ENCODE measurements at regions not wholly inside any gene's neighbourhood (a gene's known extent, or its start where the extent isn't known, plus 50 kb on each side); places are given as distances from the start of the nearest gene placed in this dataset.

- Histone ChIP-seq H3K4me1 (no peaks in the 10 kb centered on the region), H3K36me3 (no peaks in the 10 kb centered on the region), H3K9me3 (no peaks in the 10 kb centered on the region), H3K27me3 (no peaks in the 10 kb centered on the region), H3K4me3 (no peak overlapping the region), H3K27ac (no peak overlapping the region)
- TF ChIP-seq CTCF (IDR thresholded peaks at IDR 0.05) (no peak), POLR2AphosphoS5 (IDR thresholded peaks at IDR 0.05; ENCODE audit: insufficient read depth in 1 of 2, low read depth in 1 of 2) (no peak), POLR2A (IDR thresholded peaks at IDR 0.05) (no peak)
- intact Hi-C loops (cut with DNase I), result no loop called here
- no peak for DNase-seq (ENCODE audit: extremely low spot score in 2 of 2)
These were observed 894.6 kb downstream of the PLOD2 start for GRCh38 chr3:145266368-145266767.

GRCh38 chr3:145269106-145269505 is 891.9 kb downstream of the PLOD2 start:
- no peak overlapping the region for H3K27ac ChIP-seq
- H3K4me1 ChIP-seq, result no peaks in the 10 kb centered on the region
- no peaks in the 10 kb centered on the region for H3K36me3 ChIP-seq
- TF ChIP-seq CTCF (IDR thresholded peaks at IDR 0.05) (no peak), POLR2A (IDR thresholded peaks at IDR 0.05) (no peak), POLR2AphosphoS5 (IDR thresholded peaks at IDR 0.05; ENCODE audit: insufficient read depth in 1 of 2, low read depth in 1 of 2) (no peak)
- H3K9me3 ChIP-seq, result no peaks in the 10 kb centered on the region
- no peak for DNase-seq (ENCODE audit: extremely low spot score in 2 of 2)
- intact Hi-C loops (cut with DNase I), result no loop called here
- no peaks in the 10 kb centered on the region for H3K27me3 ChIP-seq
- H3K4me3 ChIP-seq, result no peak overlapping the region

- no peaks in the 10 kb centered on the region for H3K36me3 ChIP-seq
- no peak overlapping the region for H3K27ac ChIP-seq
- intact Hi-C loops (cut with DNase I), result no loop called here
- H3K4me3 ChIP-seq, result no peak overlapping the region
- H3K27me3 ChIP-seq, result no peaks in the 10 kb centered on the region
- TF ChIP-seq POLR2A (IDR thresholded peaks at IDR 0.05), result no peak
- TF ChIP-seq CTCF (IDR thresholded peaks at IDR 0.05), result no peak
- no peak for TF ChIP-seq POLR2AphosphoS5 (IDR thresholded peaks at IDR 0.05; ENCODE audit: insufficient read depth in 1 of 2, low read depth in 1 of 2)
- no peaks in the 10 kb centered on the region for H3K9me3 ChIP-seq
- no peak for DNase-seq (ENCODE audit: extremely low spot score in 2 of 2)
- no peaks in the 10 kb centered on the region for H3K4me1 ChIP-seq
These were observed 888.3 kb downstream of the PLOD2 start for GRCh38 chr3:145272684-145273083.

GRCh38 chr3:145282505-145282904 is 878.5 kb downstream of the PLOD2 start:
- intact Hi-C loops (cut with DNase I), result no loop called here
- Histone ChIP-seq H3K27ac (no peak overlapping the region), H3K9me3 (no peaks in the 10 kb centered on the region), H3K27me3 (no peaks in the 10 kb centered on the region), H3K4me1 (no peaks in the 10 kb centered on the region), H3K36me3 (no peaks in the 10 kb centered on the region), H3K4me3 (no peak overlapping the region)
- no peak for DNase-seq (ENCODE audit: extremely low spot score in 2 of 2)
- TF ChIP-seq POLR2AphosphoS5 (IDR thresholded peaks at IDR 0.05; ENCODE audit: insufficient read depth in 1 of 2, low read depth in 1 of 2) (no peak), POLR2A (IDR thresholded peaks at IDR 0.05) (no peak), CTCF (IDR thresholded peaks at IDR 0.05) (no peak)

GRCh38 chr3:145286937-145287336 is 874.0 kb downstream of the PLOD2 start:
- Histone ChIP-seq H3K27me3 (no peaks in the 10 kb centered on the region), H3K36me3 (no peaks in the 10 kb centered on the region), H3K27ac (no peak overlapping the region), H3K4me3 (no peak overlapping the region), H3K4me1 (no peaks in the 10 kb centered on the region), H3K9me3 (no peaks in the 10 kb centered on the region)
- TF ChIP-seq POLR2A (IDR thresholded peaks at IDR 0.05), result no peak
- no peak for DNase-seq (ENCODE audit: extremely low spot score in 2 of 2)
- intact Hi-C loops (cut with DNase I), result no loop called here

GRCh38 chr3:145290010-145290409 is 871.0 kb downstream of the PLOD2 start:
- TF ChIP-seq POLR2A (IDR thresholded peaks at IDR 0.05) (no peak), POLR2AphosphoS5 (IDR thresholded peaks at IDR 0.05; ENCODE audit: insufficient read depth in 1 of 2, low read depth in 1 of 2) (no peak), CTCF (IDR thresholded peaks at IDR 0.05) (no peak)
- no peaks in the 10 kb centered on the region for H3K27me3 ChIP-seq

More at GRCh38 chr3:145290010-145290409, 871.0 kb downstream of the PLOD2 start:
- Histone ChIP-seq H3K36me3 (no peaks in the 10 kb centered on the region), H3K4me3 (no peak overlapping the region), H3K9me3 (no peaks in the 10 kb centered on the region), H3K27ac (no peak overlapping the region), H3K4me1 (no peaks in the 10 kb centered on the region)
- no peak for DNase-seq (ENCODE audit: extremely low spot score in 2 of 2)
- intact Hi-C loops (cut with DNase I), result no loop called here
